ENCODE measurements at regions not wholly inside any gene's neighbourhood (a gene's known extent, or its start where the extent isn't known, plus 50 kb on each side); places are given as distances from the start of the nearest gene placed in this dataset.
"Not testable (repeated sequence)": the region's sequence is repeated elsewhere in the genome, so short reads cannot be mapped to it uniquely, and the experiment has no call there.

GRCh38 chr2:91599000-91599399 lies 2907.5 kb downstream of the RPIA start:
- not testable (repeated sequence) for H2AFZ ChIP-seq (ENCODE audit: low read length); H3K9me3 ChIP-seq (ENCODE audit: low read depth, low read length); H3K4me1 ChIP-seq (ENCODE audit: insufficient read depth, low read length); H3K36me3 ChIP-seq (ENCODE audit: insufficient read depth, low read length); H3K27ac ChIP-seq (ENCODE audit: low read depth, low read length); H3K27me3 ChIP-seq (ENCODE audit: insufficient read depth, low read length); DNase-seq (ENCODE audit: insufficient read length, low spot score, missing footprints); H3K4me3 ChIP-seq (ENCODE audit: insufficient read depth, low read length); H3K79me2 ChIP-seq (ENCODE audit: insufficient read depth, low read length); H4K20me1 ChIP-seq (ENCODE audit: insufficient read depth, low read length)
- peak overlapping the region; percentile 30 for H3K4me2 ChIP-seq (ENCODE audit: insufficient read depth, low read length)

GRCh38 chr2:91602860-91603259 lies 2911.4 kb downstream of the RPIA start:
- not testable (repeated sequence) for H3K4me2 ChIP-seq (ENCODE audit: insufficient read depth, low read length); H3K4me1 ChIP-seq (ENCODE audit: insufficient read depth, low read length); H4K20me1 ChIP-seq (ENCODE audit: insufficient read depth, low read length); H3K36me3 ChIP-seq (ENCODE audit: insufficient read depth, low read length); H2AFZ ChIP-seq (ENCODE audit: low read length); DNase-seq (ENCODE audit: insufficient read length, low spot score, missing footprints); H3K9me3 ChIP-seq (ENCODE audit: low read depth, low read length); H3K27ac ChIP-seq (ENCODE audit: low read depth, low read length); H3K79me2 ChIP-seq (ENCODE audit: insufficient read depth, low read length); H3K4me3 ChIP-seq (ENCODE audit: insufficient read depth, low read length); H3K27me3 ChIP-seq (ENCODE audit: insufficient read depth, low read length)

- H3K4me3 ChIP-seq (ENCODE audit: insufficient read depth, low read length); H3K27ac ChIP-seq (ENCODE audit: low read depth, low read length); H2AFZ ChIP-seq (ENCODE audit: low read length); H3K36me3 ChIP-seq (ENCODE audit: insufficient read depth, low read length); H3K4me2 ChIP-seq (ENCODE audit: insufficient read depth, low read length); DNase-seq (ENCODE audit: insufficient read length, low spot score, missing footprints); H3K4me1 ChIP-seq (ENCODE audit: insufficient read depth, low read length); H4K20me1 ChIP-seq (ENCODE audit: insufficient read depth, low read length); H3K27me3 ChIP-seq (ENCODE audit: insufficient read depth, low read length); H3K79me2 ChIP-seq (ENCODE audit: insufficient read depth, low read length); H3K9me3 ChIP-seq (ENCODE audit: low read depth, low read length): not testable (repeated sequence)
These were observed 2912.5 kb downstream of the RPIA start for GRCh38 chr2:91603996-91604395.

- not testable (repeated sequence) for H3K4me3 ChIP-seq (ENCODE audit: insufficient read depth, low read length); H4K20me1 ChIP-seq (ENCODE audit: insufficient read depth, low read length); H2AFZ ChIP-seq (ENCODE audit: low read length); H3K9me3 ChIP-seq (ENCODE audit: low read depth, low read length); H3K36me3 ChIP-seq (ENCODE audit: insufficient read depth, low read length); H3K27me3 ChIP-seq (ENCODE audit: insufficient read depth, low read length); H3K4me1 ChIP-seq (ENCODE audit: insufficient read depth, low read length); DNase-seq (ENCODE audit: insufficient read length, low spot score, missing footprints); H3K27ac ChIP-seq (ENCODE audit: low read depth, low read length); H3K79me2 ChIP-seq (ENCODE audit: insufficient read depth, low read length); H3K4me2 ChIP-seq (ENCODE audit: insufficient read depth, low read length)
These were observed 2913.2 kb downstream of the RPIA start for GRCh38 chr2:91604629-91605028.

- H2AFZ ChIP-seq (ENCODE audit: low read length); H3K36me3 ChIP-seq (ENCODE audit: insufficient read depth, low read length); H4K20me1 ChIP-seq (ENCODE audit: insufficient read depth, low read length); H3K9me3 ChIP-seq (ENCODE audit: low read depth, low read length); H3K27me3 ChIP-seq (ENCODE audit: insufficient read depth, low read length); H3K79me2 ChIP-seq (ENCODE audit: insufficient read depth, low read length); H3K4me1 ChIP-seq (ENCODE audit: insufficient read depth, low read length); DNase-seq (ENCODE audit: insufficient read length, low spot score, missing footprints); H3K4me2 ChIP-seq (ENCODE audit: insufficient read depth, low read length); H3K27ac ChIP-seq (ENCODE audit: low read depth, low read length); H3K4me3 ChIP-seq (ENCODE audit: insufficient read depth, low read length): not testable (repeated sequence)
These were observed 2932.3 kb downstream of the RPIA start for GRCh38 chr2:91623739-91624138.

- not testable (repeated sequence) for H3K36me3 ChIP-seq (ENCODE audit: insufficient read depth, low read length)
These were observed 2937.0 kb downstream of the RPIA start for GRCh38 chr2:91628471-91628870.

GRCh38 chr2:91657193-91657592 lies 2965.7 kb downstream of the RPIA start:
- H3K36me3 ChIP-seq (ENCODE audit: insufficient read depth, low read length); H3K27ac ChIP-seq (ENCODE audit: low read depth, low read length); H3K4me1 ChIP-seq (ENCODE audit: insufficient read depth, low read length); H3K4me2 ChIP-seq (ENCODE audit: insufficient read depth, low read length); H2AFZ ChIP-seq (ENCODE audit: low read length); H3K9me3 ChIP-seq (ENCODE audit: low read depth, low read length); H3K79me2 ChIP-seq (ENCODE audit: insufficient read depth, low read length); H3K27me3 ChIP-seq (ENCODE audit: insufficient read depth, low read length); H4K20me1 ChIP-seq (ENCODE audit: insufficient read depth, low read length); H3K4me3 ChIP-seq (ENCODE audit: insufficient read depth, low read length); DNase-seq (ENCODE audit: insufficient read length, low spot score, missing footprints): not testable (repeated sequence)

More at GRCh38 chr2:91628471-91628870, 2937.0 kb downstream of the RPIA start:
- H3K79me2 ChIP-seq (ENCODE audit: insufficient read depth, low read length); H3K4me1 ChIP-seq (ENCODE audit: insufficient read depth, low read length); H3K27me3 ChIP-seq (ENCODE audit: insufficient read depth, low read length); H3K4me3 ChIP-seq (ENCODE audit: insufficient read depth, low read length); H2AFZ ChIP-seq (ENCODE audit: low read length); H3K4me2 ChIP-seq (ENCODE audit: insufficient read depth, low read length); DNase-seq (ENCODE audit: insufficient read length, low spot score, missing footprints); H3K9me3 ChIP-seq (ENCODE audit: low read depth, low read length); H4K20me1 ChIP-seq (ENCODE audit: insufficient read depth, low read length); H3K27ac ChIP-seq (ENCODE audit: low read depth, low read length): not testable (repeated sequence)

GRCh38 chr2:91658336-91658735 lies 2966.9 kb downstream of the RPIA start:
- not testable (repeated sequence) for H3K4me2 ChIP-seq (ENCODE audit: insufficient read depth, low read length)

GRCh38 chr2:91659189-91659916 lies 2967.9 kb downstream of the RPIA start:
- DNase-seq (ENCODE audit: insufficient read length, low spot score, missing footprints); H3K27ac ChIP-seq (ENCODE audit: low read depth, low read length); H3K27me3 ChIP-seq (ENCODE audit: insufficient read depth, low read length); H4K20me1 ChIP-seq (ENCODE audit: insufficient read depth, low read length); H3K36me3 ChIP-seq (ENCODE audit: insufficient read depth, low read length); H3K9me3 ChIP-seq (ENCODE audit: low read depth, low read length); H3K4me2 ChIP-seq (ENCODE audit: insufficient read depth, low read length); H3K4me1 ChIP-seq (ENCODE audit: insufficient read depth, low read length); H2AFZ ChIP-seq (ENCODE audit: low read length); H3K79me2 ChIP-seq (ENCODE audit: insufficient read depth, low read length): not testable (repeated sequence)
- peak overlapping the region; percentile 57 for H3K4me3 ChIP-seq (ENCODE audit: insufficient read depth, low read length)

More at GRCh38 chr2:91658336-91658735, 2966.9 kb downstream of the RPIA start:
- H4K20me1 ChIP-seq (ENCODE audit: insufficient read depth, low read length); H3K4me1 ChIP-seq (ENCODE audit: insufficient read depth, low read length); H3K27ac ChIP-seq (ENCODE audit: low read depth, low read length); DNase-seq (ENCODE audit: insufficient read length, low spot score, missing footprints); H3K36me3 ChIP-seq (ENCODE audit: insufficient read depth, low read length); H3K9me3 ChIP-seq (ENCODE audit: low read depth, low read length); H3K27me3 ChIP-seq (ENCODE audit: insufficient read depth, low read length); H3K4me3 ChIP-seq (ENCODE audit: insufficient read depth, low read length); H3K79me2 ChIP-seq (ENCODE audit: insufficient read depth, low read length); H2AFZ ChIP-seq (ENCODE audit: low read length): not testable (repeated sequence)

Data from osteoblast (primary cell).